PC-3 (cell line): ENCODE measurements at regions not wholly inside any gene's neighbourhood (a gene's known extent, or its start where the extent isn't known, plus 50 kb on each side); places are given as distances from the start of the nearest gene placed in this dataset.

Experiments
- CTCF ChIP-seq: fragments of 300-600 bp; sonication (generic); conservative IDR thresholded peaks from 2 replicates; pipeline ENCODE4 v1.5.1; 2017; ENCODE audit warnings: antibody characterized with exemption, low read depth, mild to moderate bottlenecking, low read length
- EZH2phosphoT487 ChIP-seq: fragments of 300-600 bp; sonication (generic); IDR thresholded peaks from 2 replicates; pipeline ENCODE4 v1.6.1; 2018; ENCODE audit warnings: mild to moderate bottlenecking, antibody characterized with exemption, low read length, borderline replicate concordance

GRCh38 chr2:235399895-235400294 lies 93.9 kb upstream of the AGAP1 start:
- TF ChIP-seq EZH2phosphoT487 (no peak), CTCF (no peak)
